Activated CD4-positive, alpha-beta T cell treated with anti-CD3 and anti-CD28 coated beads, Interleukin-2, amount 50 U/mL, for 24 hours (primary cell): ENCODE measurements at regions not wholly inside any gene's neighbourhood (a gene's known extent, or its start where the extent isn't known, plus 50 kb on each side); places are given as distances from the start of the nearest gene placed in this dataset.
"Not testable (repeated sequence)": the region's sequence is repeated elsewhere in the genome, so short reads cannot be mapped to it uniquely, and the experiment has no call there.

Experiments used
- DNase-seq, 2 donors: peaks; one replicate each; pipeline ENCODE4 v3.0.0-alpha.2; 2020; ENCODE audit warnings: low read depth in 1 of 2, low spot score in 1 of 2

DNA sequence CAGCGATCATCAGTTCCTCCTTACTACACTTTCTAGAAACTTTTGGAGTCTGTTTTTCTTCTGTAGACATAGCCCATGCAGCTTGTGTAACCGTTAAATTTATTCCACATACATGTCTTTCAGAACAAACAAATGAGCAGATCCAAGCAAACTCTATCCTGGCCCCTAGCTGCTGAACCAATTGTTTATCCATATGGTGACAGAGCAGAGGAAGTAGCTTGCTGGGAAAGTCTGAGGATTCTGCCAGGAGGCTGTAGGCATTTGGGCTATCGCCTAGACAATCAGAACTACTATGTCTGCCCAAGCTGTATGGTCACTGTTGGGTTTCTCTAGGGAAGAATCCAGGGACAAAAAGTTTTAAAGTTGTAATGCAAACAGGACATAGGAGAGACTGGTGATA, 343.7 kb downstream of the SPRY2 start:
- DNase-seq = no peak

DNA sequence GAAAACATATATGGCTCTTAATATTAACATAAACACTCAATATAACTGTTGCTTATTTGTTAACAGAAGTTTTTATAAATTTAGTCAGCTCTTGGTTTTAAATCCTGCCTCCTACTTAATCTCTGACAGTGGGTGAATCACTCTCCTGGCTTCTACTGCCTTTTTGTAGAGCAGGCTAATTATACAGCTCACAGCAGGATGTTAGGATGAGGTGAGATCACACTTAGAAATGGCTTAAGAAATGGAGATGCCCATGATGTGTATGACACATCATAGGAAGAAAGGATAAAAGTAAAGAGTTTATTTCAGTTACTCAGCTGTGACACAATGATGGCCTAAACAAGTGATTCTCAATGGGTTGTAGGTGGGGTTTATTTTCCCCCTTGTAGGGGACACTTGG, 345.6 kb downstream of the SPRY2 start:
- no peak for DNase-seq

DNA sequence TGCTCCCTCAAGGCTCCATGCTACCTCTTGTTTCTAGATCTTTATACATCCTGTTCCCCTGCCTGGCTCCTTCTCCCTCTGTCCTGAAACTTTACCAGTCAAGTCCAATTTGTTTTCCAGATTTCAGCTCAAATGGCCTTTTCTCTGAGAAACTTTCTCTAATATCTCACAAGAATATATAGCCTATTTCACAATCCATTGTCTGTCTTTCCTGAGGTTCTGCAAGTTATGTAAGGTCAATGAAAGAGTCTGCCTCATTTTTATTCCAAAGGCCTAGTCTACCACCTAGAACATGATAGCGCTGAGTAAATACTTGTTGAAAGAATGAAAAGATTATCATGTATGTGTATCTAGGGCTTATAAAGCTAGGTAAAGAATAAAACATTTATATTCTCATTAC, 348.8 kb downstream of the SPRY2 start:
- no peak for DNase-seq

DNA sequence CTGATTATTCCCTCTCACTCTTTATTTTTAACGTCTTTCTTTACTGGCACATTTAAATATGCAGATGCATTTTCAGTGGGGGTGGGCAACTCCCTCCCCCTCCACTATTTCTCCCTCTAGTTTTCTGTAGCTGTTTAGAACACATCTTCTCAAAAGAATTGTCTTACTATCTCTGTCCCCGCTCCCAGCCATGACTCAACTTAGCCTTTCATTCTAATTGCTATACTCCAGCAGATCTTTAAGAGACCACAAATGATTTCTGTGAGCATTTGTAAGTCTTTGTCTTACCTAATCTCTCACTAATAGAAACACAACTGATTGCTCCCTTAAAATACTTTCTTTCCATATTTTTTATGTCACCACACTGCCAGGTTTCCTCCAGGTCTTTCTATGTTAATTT, 350.9 kb downstream of the SPRY2 start:
- no peak for DNase-seq

DNA sequence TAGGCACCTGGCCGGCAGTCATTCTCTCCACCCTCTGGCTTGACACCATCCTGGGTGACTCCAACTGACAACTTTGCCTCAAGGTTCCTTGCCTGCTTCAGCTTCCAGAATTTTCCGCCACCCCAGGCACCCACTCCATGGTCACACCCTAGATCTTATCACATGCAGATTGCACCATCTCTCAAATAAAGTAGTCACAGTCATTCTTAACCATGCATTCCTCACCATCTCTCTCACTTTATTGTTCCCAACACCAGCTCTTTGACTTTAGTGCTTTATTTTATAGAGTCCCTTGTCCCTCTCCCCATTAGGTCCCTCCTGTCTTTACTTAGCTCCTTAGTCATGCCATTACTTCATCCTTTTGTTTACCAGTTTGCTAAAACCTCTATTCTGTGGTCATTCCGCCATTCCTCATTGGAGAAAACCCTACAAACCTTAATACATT, 351.7 kb downstream of the SPRY2 start:
- DNase-seq = no peak

DNA sequence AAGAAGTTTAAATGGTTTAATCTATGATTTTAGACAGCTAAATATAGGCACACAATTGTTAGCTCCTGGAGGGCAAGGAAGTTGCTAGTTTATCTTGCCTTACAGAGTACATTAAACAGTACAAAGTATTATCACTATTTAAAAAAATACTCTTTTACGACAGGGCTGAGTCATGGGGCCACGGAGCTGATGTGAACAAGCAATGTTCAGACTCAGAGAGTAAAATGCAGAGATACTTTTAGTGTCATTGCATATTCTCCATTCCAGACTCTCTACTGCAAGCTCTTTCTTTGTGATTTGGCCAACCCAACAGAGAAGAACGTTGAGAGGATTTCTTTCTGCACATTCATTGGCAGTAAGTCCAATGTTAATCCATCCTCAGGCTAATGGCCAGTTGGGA, 352.4 kb downstream of the SPRY2 start:
- DNase-seq = no peak

DNA sequence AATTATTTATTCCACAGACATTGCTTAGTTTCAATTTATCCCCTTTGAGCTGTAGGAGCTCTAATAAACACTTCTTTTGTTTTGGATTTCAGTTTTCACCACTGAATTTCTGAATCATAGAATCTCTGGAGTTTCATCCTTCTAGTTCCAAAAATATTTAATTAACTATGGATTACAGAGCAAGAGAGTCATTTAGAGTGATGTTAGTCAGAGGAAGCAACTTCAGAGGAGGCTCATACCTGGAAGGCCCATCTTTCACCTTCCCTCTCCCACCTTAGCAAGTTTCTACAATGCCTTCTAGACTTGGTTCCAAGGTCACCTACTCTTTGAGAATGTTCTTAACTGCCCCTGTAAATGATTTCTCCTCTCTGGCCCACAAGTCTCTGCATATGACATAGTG, 353.2 kb downstream of the SPRY2 start:
- no peak for DNase-seq

DNA sequence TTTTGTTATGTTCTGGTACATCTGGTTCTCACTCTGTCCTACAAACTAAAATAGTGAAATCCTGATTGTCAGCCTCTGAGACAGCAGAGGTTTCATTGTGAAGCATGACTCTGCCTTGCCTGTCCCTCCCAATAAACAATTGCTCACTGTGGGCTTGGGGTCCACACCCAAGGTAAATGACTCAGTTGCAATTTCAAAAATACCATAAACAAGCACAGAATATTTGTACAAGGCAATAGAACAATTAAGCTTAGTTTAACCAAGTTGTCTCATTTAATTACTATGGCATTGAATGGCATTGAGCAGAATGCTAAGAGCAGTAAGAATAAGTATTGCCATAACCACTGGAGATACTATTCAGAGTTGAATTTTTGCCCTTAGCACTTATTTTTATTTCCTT, 353.6 kb downstream of the SPRY2 start:
- DNase-seq = no peak

DNA sequence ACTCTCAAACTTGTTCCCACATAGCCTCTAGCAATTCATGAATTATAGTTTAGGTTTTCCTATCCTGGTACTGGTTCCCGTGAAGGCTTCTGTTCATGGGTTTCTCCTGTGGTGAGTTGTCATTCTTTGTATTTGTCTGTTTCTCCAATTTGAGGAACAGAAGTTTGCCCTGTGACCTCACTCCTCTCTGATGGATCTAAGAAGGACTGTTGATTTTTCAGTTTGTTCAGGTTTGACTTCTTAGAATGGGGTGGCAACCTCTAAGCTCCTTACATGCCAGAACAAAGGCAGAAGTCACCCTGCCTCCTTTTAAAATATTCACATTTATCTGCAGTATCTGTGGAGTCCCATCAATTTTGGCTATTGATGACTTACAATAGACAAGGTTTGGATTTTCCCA, 354.0 kb downstream of the SPRY2 start:
- DNase-seq = no peak

DNA sequence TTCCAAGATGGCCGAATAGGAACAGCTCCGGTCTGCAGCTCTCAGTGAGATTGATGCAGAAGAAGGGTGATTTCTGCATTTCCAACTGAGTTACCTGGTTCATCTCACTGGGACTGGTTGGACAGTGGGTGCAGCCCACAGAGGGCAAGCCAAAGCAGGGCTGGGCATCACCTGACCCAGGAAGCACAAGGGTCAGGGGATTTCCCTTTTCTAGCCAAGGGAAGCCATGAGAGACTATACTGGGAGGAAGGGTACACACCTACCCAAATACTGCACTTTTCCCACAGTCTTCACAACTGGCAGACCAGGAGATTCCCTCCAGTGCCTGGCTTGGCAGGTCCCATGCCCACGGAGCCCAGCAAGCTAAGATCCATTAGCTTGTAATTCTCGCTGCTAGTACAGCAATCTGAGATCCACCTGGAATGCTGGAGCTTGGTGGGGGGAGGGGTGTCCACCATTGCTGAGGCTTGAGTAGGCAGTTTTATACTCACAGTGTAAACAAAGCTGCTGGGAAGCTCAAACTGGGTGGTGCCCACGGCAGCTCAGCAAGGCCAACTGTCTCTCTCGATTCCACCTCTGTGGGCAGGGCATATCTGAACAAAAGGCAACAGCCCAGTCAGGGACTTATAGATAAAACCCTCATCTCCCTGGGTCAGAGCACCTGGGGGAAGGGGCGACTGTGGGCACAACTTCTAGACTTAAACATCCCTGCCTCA, 365.8 kb downstream of the SPRY2 start:
- DNase-seq = not testable (repeated sequence)

DNA sequence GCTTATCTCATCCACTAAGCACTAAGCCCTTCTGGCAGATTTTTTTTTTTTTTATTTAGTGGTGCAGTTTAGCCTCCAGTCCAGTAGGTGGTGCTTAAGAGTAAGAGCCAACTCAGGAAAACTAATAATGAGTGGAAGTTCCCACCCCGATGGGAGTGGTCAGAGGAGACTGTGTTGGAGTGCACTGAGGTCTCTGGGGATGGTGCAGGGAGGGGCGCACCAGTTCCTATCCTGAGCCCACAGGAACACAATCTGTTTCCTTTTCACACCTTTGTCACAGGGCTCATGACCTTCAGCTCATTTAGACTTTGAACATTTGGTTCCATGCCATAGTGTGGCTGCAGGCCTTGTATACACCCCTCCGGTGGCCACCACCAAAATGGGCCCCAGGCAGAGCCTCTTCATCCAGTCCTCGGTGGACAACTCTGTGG, 367.4 kb downstream of the SPRY2 start:
- no peak for DNase-seq

DNA sequence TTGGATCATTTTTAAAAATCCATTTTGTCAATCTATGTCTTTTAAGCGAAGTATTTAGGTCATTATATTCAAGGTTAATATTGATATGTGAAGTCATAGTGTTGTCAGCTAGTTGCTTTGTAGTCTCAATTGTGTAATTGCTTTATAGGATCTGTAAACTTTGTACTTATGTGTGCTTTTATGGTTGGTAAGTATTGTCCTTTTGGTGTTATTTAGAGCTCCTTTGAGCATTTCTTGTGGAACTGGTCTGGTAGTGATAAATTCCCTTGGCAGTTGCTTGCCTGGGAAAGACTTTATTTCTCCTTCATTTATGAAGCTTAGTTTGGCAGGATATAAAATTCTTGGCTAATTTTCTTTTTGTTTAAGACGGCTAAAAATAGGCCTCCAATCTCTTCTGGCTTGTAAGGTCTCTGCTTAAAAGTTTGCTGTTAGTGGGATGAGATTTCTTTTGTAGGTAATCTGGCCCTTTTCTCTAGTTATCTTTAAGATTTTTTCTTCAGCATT, 368.8 kb downstream of the SPRY2 start:
- DNase-seq = no peak

DNA sequence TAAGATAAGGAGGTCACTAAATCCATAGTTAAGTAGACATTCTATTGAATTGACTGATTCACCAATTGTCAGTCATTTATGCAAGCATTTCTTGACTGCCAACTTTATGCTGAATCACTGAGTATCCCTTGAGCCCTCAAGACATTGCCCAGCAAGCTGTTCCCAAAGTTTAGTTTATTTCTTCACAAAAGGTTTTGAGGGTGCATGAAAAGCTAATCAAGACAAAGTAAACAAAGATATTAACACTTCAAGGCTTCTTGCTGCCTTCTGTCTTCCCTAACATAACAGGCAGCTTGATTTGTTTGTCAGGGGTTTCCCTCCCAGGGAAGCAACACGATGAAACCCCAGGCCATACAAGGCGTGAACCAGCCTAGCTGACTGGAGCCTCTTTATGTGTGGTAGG, 374.4 kb downstream of the SPRY2 start:
- no peak for DNase-seq

DNA sequence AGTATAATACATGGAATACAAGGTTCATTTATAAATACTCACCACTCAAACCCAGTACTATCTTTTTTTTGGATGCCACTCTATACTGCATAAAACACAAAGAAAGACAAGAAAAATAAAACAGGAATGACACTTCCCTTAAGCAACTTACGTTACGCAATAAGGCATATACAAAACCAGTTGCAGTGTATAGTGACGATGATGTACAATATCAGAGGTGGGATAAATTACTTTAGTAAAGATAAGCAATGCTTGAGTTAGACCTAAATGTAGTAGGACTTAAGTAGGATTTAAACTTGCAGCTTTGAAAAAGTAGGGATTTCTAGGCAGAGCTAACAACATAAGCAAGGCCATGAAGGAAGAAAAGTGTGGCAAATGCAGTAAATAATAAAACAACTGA, 374.9 kb downstream of the SPRY2 start:
- DNase-seq = no peak

DNA sequence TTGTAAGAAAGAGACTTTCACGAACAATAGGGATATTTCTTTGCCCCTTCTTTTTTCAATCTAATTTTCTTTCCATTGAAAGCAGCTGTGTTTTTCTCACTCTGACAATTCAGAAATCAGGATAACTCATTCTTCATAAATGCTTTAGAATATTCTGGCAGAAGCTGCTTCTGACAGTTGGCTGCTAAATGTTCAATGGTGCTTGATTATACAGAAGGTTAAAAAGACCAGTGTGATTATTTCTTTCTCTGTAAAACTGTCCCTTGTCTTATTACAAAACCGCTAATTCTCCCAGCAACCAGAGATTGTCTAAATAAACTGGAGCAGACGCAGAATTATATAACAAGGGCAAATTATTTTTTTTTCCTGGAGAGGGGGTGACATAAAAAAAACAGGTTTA, 394.4 kb downstream of the SPRY2 start:
- DNase-seq = no peak

DNA sequence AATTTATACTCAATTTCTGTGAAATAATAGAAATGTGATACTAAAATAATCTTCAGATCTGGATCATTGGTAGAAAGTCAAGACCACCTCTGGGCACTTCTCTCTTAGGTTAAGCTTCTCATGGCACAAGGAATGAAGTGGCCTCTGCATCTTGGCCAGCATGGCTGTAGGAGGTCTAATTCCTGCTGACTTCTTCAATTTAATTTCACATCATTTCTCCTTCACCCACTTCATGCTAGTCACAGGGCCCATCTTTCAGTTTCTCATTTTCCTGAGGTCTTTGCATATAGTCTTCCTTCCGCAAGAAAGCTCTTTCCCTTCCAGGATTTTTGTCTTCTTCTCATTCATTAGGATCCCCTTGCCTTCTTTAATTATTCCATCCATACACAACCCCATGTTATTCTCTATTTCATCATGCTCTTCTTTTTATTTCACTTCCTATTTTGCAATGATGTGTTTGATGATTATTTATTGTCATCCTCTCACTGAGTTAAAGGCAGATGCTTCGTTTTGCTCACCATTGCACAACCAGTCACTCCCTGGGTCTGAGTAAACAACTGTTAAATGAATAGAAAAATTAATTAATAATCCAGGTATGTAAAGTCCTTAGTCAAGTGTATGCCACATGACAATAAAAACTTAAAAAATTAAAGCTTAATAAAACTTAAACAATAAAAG, 397.4 kb downstream of the SPRY2 start:
- no peak for DNase-seq

DNA sequence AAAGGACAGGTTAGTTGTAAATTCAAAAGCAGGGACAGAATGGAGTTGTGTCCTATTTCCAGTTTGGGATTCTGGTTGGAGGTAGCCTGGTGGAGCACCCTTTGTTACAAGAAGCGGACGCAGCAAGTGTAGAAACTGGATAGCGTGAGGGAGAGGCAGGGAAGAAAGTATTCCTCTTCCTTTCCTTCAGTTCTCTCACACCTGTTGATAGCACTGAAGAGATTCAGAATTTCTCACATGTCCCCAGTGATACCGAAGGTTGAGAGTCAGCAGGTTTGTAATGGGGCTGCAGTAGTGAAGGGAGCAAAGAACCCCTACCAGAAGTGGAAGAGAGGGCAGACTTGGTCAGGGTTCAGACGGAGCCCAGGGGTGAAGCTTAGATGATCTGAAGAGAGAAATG, 399.2 kb downstream of the SPRY2 start:
- no peak for DNase-seq

DNA sequence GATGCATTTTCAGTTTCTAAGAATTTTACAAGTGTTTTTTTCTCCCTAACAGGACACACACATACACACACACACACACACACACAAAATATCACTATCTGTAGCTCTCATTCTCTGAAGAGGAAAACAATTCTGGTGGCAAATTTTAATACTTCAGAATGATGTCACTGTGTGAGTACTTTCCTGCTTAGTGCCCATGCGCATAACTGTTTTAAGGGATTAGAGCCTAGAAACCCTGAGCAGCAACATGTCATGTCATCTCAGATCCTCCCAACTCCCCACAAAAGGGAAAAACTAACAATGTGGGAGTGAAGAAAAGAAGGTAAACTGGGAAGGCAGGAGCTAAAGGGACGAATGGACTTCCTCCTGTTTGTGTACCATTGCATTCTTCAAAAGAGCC, 401.2 kb downstream of the SPRY2 start:
- no peak for DNase-seq

DNA sequence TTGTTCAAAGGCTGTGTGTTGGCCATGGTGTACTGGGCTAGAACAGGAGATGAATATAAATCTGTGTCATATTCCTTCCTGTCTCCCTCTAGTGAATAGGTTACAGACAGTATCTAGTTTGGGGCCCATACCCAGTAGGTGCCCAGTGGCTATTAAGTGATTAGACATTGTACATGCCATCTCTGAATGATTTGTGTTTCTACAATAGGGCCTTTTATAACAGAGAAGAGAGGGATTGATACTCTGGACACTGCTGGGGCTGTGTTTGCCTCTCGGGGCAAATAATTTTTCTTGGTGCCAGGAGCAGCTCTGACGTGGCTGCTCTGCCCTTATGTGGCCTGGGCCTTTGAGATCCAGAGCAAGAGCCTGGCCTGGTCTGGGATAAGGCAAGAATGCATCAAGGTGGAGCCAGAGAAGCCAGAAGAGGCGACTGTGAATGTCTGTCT, 403.1 kb downstream of the SPRY2 start:
- DNase-seq = no peak

DNA sequence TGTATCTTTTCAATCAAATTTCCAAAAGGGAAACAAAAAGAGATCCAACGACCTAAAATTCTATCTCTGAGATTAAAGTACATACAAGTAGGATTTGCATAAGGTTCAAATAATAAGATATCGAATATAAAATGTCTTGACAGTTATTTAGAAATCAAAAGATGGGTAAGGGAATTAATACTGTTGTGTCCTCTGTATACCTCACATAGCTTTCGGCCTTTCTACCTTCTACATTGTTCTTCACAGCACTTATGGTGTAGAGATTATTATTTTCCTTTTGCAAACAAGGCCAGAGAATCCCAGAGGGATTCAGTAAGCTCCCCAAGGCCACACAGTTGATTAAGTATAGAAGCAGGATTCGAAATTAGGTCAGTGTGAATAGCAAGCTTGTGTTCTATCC, 403.6 kb downstream of the SPRY2 start:
- DNase-seq = no peak

DNA sequence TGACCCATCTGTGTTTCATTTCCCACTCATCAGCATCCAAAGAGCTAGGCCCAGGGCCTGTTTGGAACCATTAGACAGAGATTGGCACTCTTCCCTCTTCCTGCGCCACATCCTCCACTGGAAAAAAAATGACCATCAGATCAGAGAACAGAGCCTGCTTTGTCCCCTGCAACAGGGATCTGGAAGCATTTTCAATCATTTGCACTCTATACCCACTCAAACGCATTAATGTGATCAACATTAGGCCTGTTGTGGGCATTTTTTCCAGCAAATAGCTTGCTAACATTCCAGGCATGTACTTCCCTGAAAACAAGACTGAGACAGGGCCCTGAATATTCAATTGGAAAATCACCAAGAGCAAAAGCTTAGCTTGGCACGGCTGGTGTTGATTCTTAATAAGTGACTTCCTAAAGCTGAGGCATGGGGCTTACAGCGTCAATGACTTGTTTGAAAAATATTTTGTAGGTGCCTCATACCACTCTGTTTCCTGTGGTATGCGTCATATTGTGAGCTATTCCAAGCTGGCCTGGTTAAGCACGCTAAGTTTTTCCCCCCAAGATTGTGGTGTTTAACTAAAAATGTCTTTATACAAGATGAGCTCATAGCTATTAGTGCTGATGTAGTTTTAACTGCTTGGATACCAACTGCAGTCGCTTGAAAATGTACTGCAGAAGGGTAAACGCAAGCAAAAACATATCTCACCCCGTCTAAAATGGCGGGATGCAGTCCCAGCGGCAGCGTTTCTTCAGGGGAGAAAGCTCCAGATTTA, 404.4 kb downstream of the SPRY2 start:
- no peak for DNase-seq

DNA sequence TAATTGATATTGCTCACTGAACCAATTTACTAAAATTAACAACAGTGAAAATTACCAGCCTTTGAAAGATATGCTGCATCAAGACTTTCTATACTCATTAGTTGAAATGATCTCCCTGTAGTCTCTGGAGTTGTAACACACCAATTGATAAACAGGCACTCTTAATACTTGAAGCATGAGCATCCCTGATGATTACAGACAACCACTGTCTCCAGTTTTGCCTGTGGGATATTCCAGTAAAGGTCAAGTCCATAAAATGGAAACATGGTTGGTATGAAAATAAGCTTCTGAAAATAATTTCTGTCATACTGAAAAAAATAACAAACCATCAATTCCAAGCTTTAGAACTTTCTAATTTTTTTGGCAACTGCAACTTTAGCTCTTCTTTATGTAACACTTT, 405.8 kb downstream of the SPRY2 start:
- DNase-seq = no peak
